ENCODE measurements at regions not wholly inside any gene's neighbourhood (a gene's known extent, or its start where the extent isn't known, plus 50 kb on each side); places are given as distances from the start of the nearest gene placed in this dataset.
A peak's percentile ranks its signal among the peaks of the same experiment; 100 is the strongest.

DNA sequence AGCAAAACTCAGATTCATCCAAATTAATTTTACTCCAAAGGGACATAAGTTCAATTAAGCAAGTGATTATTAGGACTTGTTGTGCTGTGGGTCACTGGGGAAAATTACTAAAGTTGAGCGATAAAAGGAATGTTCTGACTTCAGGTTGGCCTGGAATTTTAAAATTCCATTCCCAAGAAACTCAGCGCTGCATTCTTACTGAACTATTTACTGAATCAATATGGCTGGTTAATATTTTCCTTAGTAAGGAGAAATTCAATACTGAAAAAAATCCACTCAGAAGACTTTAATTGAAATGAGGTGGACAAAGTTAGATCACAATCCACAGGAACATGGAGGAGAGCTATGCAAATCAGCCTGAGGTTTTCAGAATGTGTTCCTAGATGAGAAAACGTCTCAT lies 578.9 kb upstream of the NR5A2 start:
- H3K4me1 ChIP-seq (ENCODE audit: insufficient read depth, low read length) = no peaks in the 10 kb centered on the region

DNA sequence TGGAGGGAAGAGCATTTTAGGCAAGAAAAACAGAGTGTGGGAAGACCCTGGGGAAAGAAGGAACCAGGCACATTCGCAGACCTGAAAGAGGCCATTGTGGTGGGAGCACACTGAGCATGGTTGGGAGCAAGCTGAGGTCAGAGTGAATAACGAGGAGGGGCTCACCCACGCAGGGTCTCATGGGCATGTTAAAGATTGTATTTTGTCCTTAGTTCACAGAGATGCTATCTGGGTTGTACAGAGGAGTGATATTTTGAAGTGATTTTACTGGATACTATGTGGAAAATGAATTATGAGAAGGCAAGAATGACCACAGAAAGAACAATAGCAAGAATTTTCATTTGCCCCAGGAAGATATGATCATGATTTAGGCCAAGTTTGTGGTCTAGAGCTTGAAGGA lies 578.3 kb upstream of the NR5A2 start:
- Histone ChIP-seq H3K9me3 (ENCODE audit: insufficient read depth, low read depth, low read length) (no peaks in the 10 kb centered on the region), H3K27me3 (ENCODE audit: insufficient read depth, low read length) (no peaks in the 10 kb centered on the region), H2AFZ (ENCODE audit: low read depth, low read length) (no peak overlapping the region), H3K79me2 (ENCODE audit: insufficient read depth, low read length) (no peaks in the 10 kb centered on the region), H3K4me1 (ENCODE audit: insufficient read depth, low read length) (no peaks in the 10 kb centered on the region), H3K9ac (ENCODE audit: low read length) (no peak overlapping the region), H3K36me3 (ENCODE audit: insufficient read depth, low read length) (no peaks in the 10 kb centered on the region), H3K4me2 (ENCODE audit: low read length) (no peak overlapping the region), H3K27ac (ENCODE audit: low read depth, low read length) (no peak overlapping the region), H4K20me1 (ENCODE audit: insufficient read depth, low read length) (no peaks in the 10 kb centered on the region), H3K4me3 (ENCODE audit: insufficient read depth, low read depth, low read length) (no peak overlapping the region)
- no peak overlapping the region for H3K4me3 Mint-ChIP-seq (ENCODE audit: unreplicated experiment)
- FAIRE-seq = no peak
- H3K27ac Mint-ChIP-seq (ENCODE audit: unreplicated experiment) = peak overlapping the region; percentile 78
- no peak for TF ChIP-seq EZH2 (IDR thresholded peaks at IDR 0.05; ENCODE audit: insufficient read depth, low read length)
- TF ChIP-seq, protein P1, sequence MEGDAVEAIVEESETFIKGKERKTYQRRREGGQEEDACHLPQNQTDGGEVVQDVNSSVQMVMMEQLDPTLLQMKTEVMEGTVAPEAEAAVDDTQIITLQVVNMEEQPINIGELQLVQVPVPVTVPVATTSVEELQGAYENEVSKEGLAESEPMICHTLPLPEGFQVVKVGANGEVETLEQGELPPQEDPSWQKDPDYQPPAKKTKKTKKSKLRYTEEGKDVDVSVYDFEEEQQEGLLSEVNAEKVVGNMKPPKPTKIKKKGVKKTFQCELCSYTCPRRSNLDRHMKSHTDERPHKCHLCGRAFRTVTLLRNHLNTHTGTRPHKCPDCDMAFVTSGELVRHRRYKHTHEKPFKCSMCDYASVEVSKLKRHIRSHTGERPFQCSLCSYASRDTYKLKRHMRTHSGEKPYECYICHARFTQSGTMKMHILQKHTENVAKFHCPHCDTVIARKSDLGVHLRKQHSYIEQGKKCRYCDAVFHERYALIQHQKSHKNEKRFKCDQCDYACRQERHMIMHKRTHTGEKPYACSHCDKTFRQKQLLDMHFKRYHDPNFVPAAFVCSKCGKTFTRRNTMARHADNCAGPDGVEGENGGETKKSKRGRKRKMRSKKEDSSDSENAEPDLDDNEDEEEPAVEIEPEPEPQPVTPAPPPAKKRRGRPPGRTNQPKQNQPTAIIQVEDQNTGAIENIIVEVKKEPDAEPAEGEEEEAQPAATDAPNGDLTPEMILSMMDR (IDR thresholded peaks at IDR 0.05; ENCODE audit: insufficient read depth, low read depth, low read length) = no peak
- H3K27me3 Mint-ChIP-seq (ENCODE audit: low read depth, unreplicated experiment) = no peaks in the 10 kb centered on the region
- peak; percentile 88 for DNase-seq (ENCODE audit: low read depth)
- H3K36me3 Mint-ChIP-seq (ENCODE audit: low read depth, unreplicated experiment) = no peaks in the 10 kb centered on the region
- peaks cover 16% of the 10 kb centered on the region for H3K4me1 Mint-ChIP-seq (ENCODE audit: low read depth, unreplicated experiment)
- no peaks in the 10 kb centered on the region for H3K9me3 Mint-ChIP-seq (ENCODE audit: unreplicated experiment)

More for the DNA sequence above, 578.9 kb upstream of the NR5A2 start:
- Mint-ChIP-seq H3K4me1 (ENCODE audit: low read depth, unreplicated experiment) (peaks cover 16% of the 10 kb centered on the region), H3K4me3 (ENCODE audit: unreplicated experiment) (no peak overlapping the region), H3K36me3 (ENCODE audit: low read depth, unreplicated experiment) (no peaks in the 10 kb centered on the region), H3K9me3 (ENCODE audit: unreplicated experiment) (no peaks in the 10 kb centered on the region), H3K27ac (ENCODE audit: unreplicated experiment) (peak overlapping the region; percentile 78), H3K27me3 (ENCODE audit: low read depth, unreplicated experiment) (no peaks in the 10 kb centered on the region)
- no peak overlapping the region for H3K4me2 ChIP-seq (ENCODE audit: low read length)
- H3K27ac ChIP-seq (ENCODE audit: low read depth, low read length) = no peak overlapping the region
- peak; percentile 49 for DNase-seq (ENCODE audit: low read depth)
- H3K9me3 ChIP-seq (ENCODE audit: insufficient read depth, low read depth, low read length) = no peaks in the 10 kb centered on the region
- H4K20me1 ChIP-seq (ENCODE audit: insufficient read depth, low read length) = no peaks in the 10 kb centered on the region
- no peak overlapping the region for H3K4me3 ChIP-seq (ENCODE audit: insufficient read depth, low read depth, low read length)
- no peak overlapping the region for H3K9ac ChIP-seq (ENCODE audit: low read length)
- no peak overlapping the region for H2AFZ ChIP-seq (ENCODE audit: low read depth, low read length)
- H3K36me3 ChIP-seq (ENCODE audit: insufficient read depth, low read length) = no peaks in the 10 kb centered on the region
- FAIRE-seq = no peak
- no peaks in the 10 kb centered on the region for H3K27me3 ChIP-seq (ENCODE audit: insufficient read depth, low read length)
- no peaks in the 10 kb centered on the region for H3K79me2 ChIP-seq (ENCODE audit: insufficient read depth, low read length)
- TF ChIP-seq EZH2 (IDR thresholded peaks at IDR 0.05; ENCODE audit: insufficient read depth, low read length) = no peak
- TF ChIP-seq, protein P1 (IDR thresholded peaks at IDR 0.05; ENCODE audit: insufficient read depth, low read depth, low read length) = no peak

DNA sequence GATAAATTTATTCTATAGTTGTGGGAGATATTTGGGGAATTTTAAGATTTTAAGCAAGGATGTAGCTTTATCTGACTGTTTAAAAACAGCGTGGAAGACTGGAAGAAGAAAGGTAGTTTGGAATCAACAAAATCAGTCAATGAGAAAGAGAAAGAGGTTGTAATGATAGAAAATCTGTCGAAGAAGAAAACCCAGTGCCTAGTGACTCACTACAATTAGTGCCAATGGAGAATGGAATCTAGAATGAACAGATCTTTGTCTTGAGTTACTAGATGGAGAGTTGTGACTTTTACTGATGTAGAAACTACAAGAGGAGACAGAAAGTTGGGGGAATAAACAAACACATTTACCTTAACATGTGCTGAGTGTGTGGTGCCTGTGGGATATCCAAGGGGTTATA lies 577.8 kb upstream of the NR5A2 start:
- Mint-ChIP-seq H3K9me3 (ENCODE audit: unreplicated experiment) (no peaks in the 10 kb centered on the region), H3K27me3 (ENCODE audit: low read depth, unreplicated experiment) (no peaks in the 10 kb centered on the region), H3K27ac (ENCODE audit: unreplicated experiment) (no peak overlapping the region), H3K36me3 (ENCODE audit: low read depth, unreplicated experiment) (no peaks in the 10 kb centered on the region), H3K4me3 (ENCODE audit: unreplicated experiment) (no peak overlapping the region), H3K4me1 (ENCODE audit: low read depth, unreplicated experiment) (peaks cover 16% of the 10 kb centered on the region)
- DNase-seq (ENCODE audit: low read depth) (peak; percentile 55), FAIRE-seq (no peak)
- Histone ChIP-seq H4K20me1 (ENCODE audit: insufficient read depth, low read length) (no peaks in the 10 kb centered on the region), H3K4me3 (ENCODE audit: insufficient read depth, low read depth, low read length) (no peak overlapping the region), H3K4me1 (ENCODE audit: insufficient read depth, low read length) (no peaks in the 10 kb centered on the region), H2AFZ (ENCODE audit: low read depth, low read length) (no peak overlapping the region), H3K9me3 (ENCODE audit: insufficient read depth, low read depth, low read length) (no peaks in the 10 kb centered on the region), H3K36me3 (ENCODE audit: insufficient read depth, low read length) (no peaks in the 10 kb centered on the region), H3K27me3 (ENCODE audit: insufficient read depth, low read length) (no peaks in the 10 kb centered on the region), H3K27ac (ENCODE audit: low read depth, low read length) (no peak overlapping the region), H3K4me2 (ENCODE audit: low read length) (no peak overlapping the region), H3K9ac (ENCODE audit: low read length) (no peak overlapping the region), H3K79me2 (ENCODE audit: insufficient read depth, low read length) (no peaks in the 10 kb centered on the region)
- TF ChIP-seq, protein P1 (IDR thresholded peaks at IDR 0.05; ENCODE audit: insufficient read depth, low read depth, low read length) = no peak
- no peak for TF ChIP-seq EZH2 (IDR thresholded peaks at IDR 0.05; ENCODE audit: insufficient read depth, low read length)

Data from astrocyte (in vitro differentiated cells and primary cell).